Esophagus squamous epithelium (tissue), 5 donors: ENCODE measurements at regions not wholly inside any gene's neighbourhood (a gene's known extent, or its start where the extent isn't known, plus 50 kb on each side); places are given as distances from the start of the nearest gene placed in this dataset.

Experiments used
- DNase-seq: peaks from one replicate; lab custom pipeline; 2025; lab: John Stamatoyannopoulos, UW
- H3K27ac ChIP-seq, 4 donors: fragments of 200-600 bp; sonication (generic); one replicate each; pipeline ENCODE4 v1.5.1; 2016 to 2019; ENCODE audit warnings: mild to moderate bottlenecking in 1 of 4
- H3K27me3 ChIP-seq, 4 donors: fragments of 200-600 bp; sonication (generic); 1 replicate in 3 of 4; 2 replicates in 1 of 4; pipeline versions ENCODE4 v1.5.1 to v1.6.0; 2017 to 2021; ENCODE audit warnings: antibody characterized with exemption in 1 of 4
- H3K36me3 ChIP-seq, 3 donors: fragments of 200-600 bp; sonication (generic); one replicate each; pipeline ENCODE4 v1.5.1; 2016 to 2019
- H3K4me1 ChIP-seq, 3 donors: fragments of 200-600 bp; sonication (generic); one replicate each; pipeline ENCODE4 v1.5.1; 2017 to 2019
- H3K4me3 ChIP-seq, 4 donors: fragments of 200-600 bp; sonication (generic); 1 replicate in 3 of 4; 2 replicates in 1 of 4; pipeline ENCODE4 v1.5.1; 2016 to 2019; ENCODE audit warnings: mild to moderate bottlenecking in 2 of 4, moderate library complexity in 1 of 4
- H3K9me3 ChIP-seq, 3 donors: fragments of 200-600 bp; sonication (generic); one replicate each; pipeline ENCODE4 v1.5.1; 2016 to 2019
- CTCF ChIP-seq, 6 experiments: fragments of 450-650 bp in 4 of 6; fragments of 200-600 bp in 2 of 6; sonication (generic) in 2 of 6; IDR thresholded peaks; one replicate each; pipeline ENCODE4 v1.5.1; 2016 to 2019; ENCODE audit warnings: antibody characterized with exemption in 6 of 6, mild to moderate bottlenecking in 4 of 6, moderate library complexity in 4 of 6
- POLR2A ChIP-seq, 4 donors: fragments of 450-650 bp; IDR thresholded peaks; one replicate each; pipeline ENCODE4 v1.6.1; 2017; ENCODE audit warnings: antibody characterized with exemption in 4 of 4, mild to moderate bottlenecking in 4 of 4, moderate library complexity in 3 of 4
- WGBS, 2 donors: methylation state at CpG; one replicate each; pipeline ENCODE4 v1.1.5; 2018; 5-methylcytosine and 5-hydroxymethylcytosine counted together
- intact Hi-C: fragments of 100-400 bp; cut with DNase I; formaldehyde crosslinking; loops from one replicate; pipeline ENCODE4 v1.15.0; 2022
- donor health status: DM: yes; HTN: yes; CAD: no.

- Histone ChIP-seq H3K4me1 (peaks cover 3 to 21% (median 5%) of the 10 kb centered on the region in 3 donors), H3K9me3 (no peaks in the 10 kb centered on the region), H3K27me3 (peaks cover 0 to 17% (median 0%) of the 10 kb centered on the region in 4 donors), H3K27ac (no peak overlapping the region), H3K4me3 (no peak overlapping the region), H3K36me3 (no peaks in the 10 kb centered on the region)
- intact Hi-C loops, result no loop called here
- DNase-seq, result no peak
- TF ChIP-seq POLR2A (IDR thresholded peaks at IDR 0.05), result no peak
- no peak for TF ChIP-seq CTCF (IDR thresholded peaks at IDR 0.05)
- 56 to 57% methylated on average over 1 of the region's 1 CpG for WGBS, 2 donors
Measured at GRCh38 chr2:234684466-234684865, 187.6 kb upstream of the ARL4C start.

GRCh38 chr2:234683950-234684349 is 187.1 kb upstream of the ARL4C start:
- H3K4me3 ChIP-seq, result no peak overlapping the region
- H3K9me3 ChIP-seq, result no peaks in the 10 kb centered on the region
- no peak for DNase-seq
- peaks cover 3 to 26% (median 8%) of the 10 kb centered on the region in 3 donors for H3K4me1 ChIP-seq
- H3K36me3 ChIP-seq, result no peaks in the 10 kb centered on the region
- WGBS, 2 donors, result 80 to 89% methylated on average over 3 of the region's 3 CpGs
- H3K27me3 ChIP-seq, result peaks cover 0 to 20% (median 0%) of the 10 kb centered on the region in 4 donors
- no peak for TF ChIP-seq CTCF (IDR thresholded peaks at IDR 0.05)
- TF ChIP-seq POLR2A (IDR thresholded peaks at IDR 0.05), result no peak
- intact Hi-C loops, result no loop called here
- no peak overlapping the region for H3K27ac ChIP-seq

GRCh38 chr2:234682492-234683228 is 185.8 kb upstream of the ARL4C start:
- peaks cover 3 to 28% (median 8%) of the 10 kb centered on the region in 3 donors for H3K4me1 ChIP-seq
- H3K4me3 ChIP-seq, result no peak overlapping the region
- no peak for DNase-seq
- no peak for TF ChIP-seq POLR2A (IDR thresholded peaks at IDR 0.05)
- no peak for TF ChIP-seq CTCF (IDR thresholded peaks at IDR 0.05)
- WGBS, 2 donors, result 67 to 73% methylated on average over 3 to 4 of the region's 4 CpGs
- no peak overlapping the region for H3K27ac ChIP-seq
- no peaks in the 10 kb centered on the region for H3K36me3 ChIP-seq
- no peaks in the 10 kb centered on the region for H3K9me3 ChIP-seq
- intact Hi-C loops, result no loop called here
- peaks cover 0 to 33% (median 0%) of the 10 kb centered on the region in 4 donors for H3K27me3 ChIP-seq

- Histone ChIP-seq H3K4me3 (no peak overlapping the region), H3K9me3 (no peaks in the 10 kb centered on the region), H3K27me3 (peaks cover 0 to 30% (median 0%) of the 10 kb centered on the region in 4 donors), H3K36me3 (no peaks in the 10 kb centered on the region), H3K27ac (no peak overlapping the region), H3K4me1 (peaks cover 0 to 32% (median 8%) of the 10 kb centered on the region in 3 donors)
- no peak for DNase-seq
- 81 to 86% methylated on average over 9 of the region's 9 CpGs for WGBS, 2 donors
- no peak for TF ChIP-seq CTCF (IDR thresholded peaks at IDR 0.05)
- intact Hi-C loops, result no loop called here
Measured at GRCh38 chr2:234680688-234681619, 184.1 kb upstream of the ARL4C start.
